Progenitor cell of endocrine pancreas (in vitro differentiated cells): ENCODE measurements at regions not wholly inside any gene's neighbourhood (a gene's known extent, or its start where the extent isn't known, plus 50 kb on each side); places are given as distances from the start of the nearest gene placed in this dataset.

Experiments used
- DNase-seq: peaks from one replicate; pipeline ENCODE4 v3.0.0; 2021; ENCODE audit warnings: low spot score; ENCODE audit not compliant: unreplicated experiment
- H3K27ac Mint-ChIP-seq: 2 replicates; pipeline ENCODE4 v1.8.0; 2021; ENCODE audit warnings: mild to moderate bottlenecking, moderate library complexity, mixed read lengths
- H3K27me3 Mint-ChIP-seq: 2 replicates; pipeline ENCODE4 v1.8.0; 2021; ENCODE audit warnings: mixed read lengths
- H3K36me3 Mint-ChIP-seq: 2 replicates; pipeline ENCODE4 v1.8.0; 2022; ENCODE audit warnings: mixed read lengths; ENCODE audit not compliant: insufficient read depth
- H3K4me1 Mint-ChIP-seq: 2 replicates; pipeline ENCODE4 v1.8.0; 2021; ENCODE audit warnings: low read depth, mixed read lengths
- H3K4me3 Mint-ChIP-seq: 2 replicates; pipeline ENCODE4 v1.8.0; 2021; ENCODE audit warnings: low read depth, mild to moderate bottlenecking, moderate library complexity, mixed read lengths
- H3K9me3 Mint-ChIP-seq: 2 replicates; pipeline ENCODE4 v1.8.0; 2021; ENCODE audit warnings: low read depth, mixed read lengths
- CTCF ChIP-seq: fragments of 200-600 bp; sonication (generic); IDR thresholded peaks from one replicate; pipeline ENCODE4 v1.5.0; 2021; ENCODE audit warnings: antibody characterized with exemption, mild to moderate bottlenecking; ENCODE audit not compliant: unreplicated experiment

- H3K27ac Mint-ChIP-seq = no peak overlapping the region
- no peak overlapping the region for H3K4me3 Mint-ChIP-seq
- H3K9me3 Mint-ChIP-seq = no peaks in the 10 kb centered on the region
- H3K27me3 Mint-ChIP-seq = peaks cover 34% of the 10 kb centered on the region
- DNase-seq = no peak
- TF ChIP-seq CTCF = no peak
- H3K4me1 Mint-ChIP-seq = no peaks in the 10 kb centered on the region
- no peaks in the 10 kb centered on the region for H3K36me3 Mint-ChIP-seq
Observed at GRCh38 chr6:159359581-159360297, 190.5 kb downstream of the FNDC1 start.

- Mint-ChIP-seq H3K27ac (no peak overlapping the region), H3K9me3 (no peaks in the 10 kb centered on the region), H3K4me3 (no peak overlapping the region), H3K27me3 (peaks cover 36% of the 10 kb centered on the region), H3K4me1 (no peaks in the 10 kb centered on the region), H3K36me3 (no peaks in the 10 kb centered on the region)
- no peak for TF ChIP-seq CTCF
- no peak for DNase-seq
Observed at GRCh38 chr6:159358562-159358961, 189.4 kb downstream of the FNDC1 start.

GRCh38 chr6:159357211-159357915 lies 188.2 kb downstream of the FNDC1 start:
- H3K4me1 Mint-ChIP-seq = no peaks in the 10 kb centered on the region
- no peak for DNase-seq
- H3K9me3 Mint-ChIP-seq = no peaks in the 10 kb centered on the region
- peaks cover 36% of the 10 kb centered on the region for H3K27me3 Mint-ChIP-seq
- no peak overlapping the region for H3K27ac Mint-ChIP-seq
- H3K4me3 Mint-ChIP-seq = no peak overlapping the region
- TF ChIP-seq CTCF = no peak
- no peaks in the 10 kb centered on the region for H3K36me3 Mint-ChIP-seq

- no peak for DNase-seq
- Mint-ChIP-seq H3K4me3 (no peak overlapping the region), H3K27ac (no peak overlapping the region), H3K27me3 (peaks cover 42% of the 10 kb centered on the region), H3K9me3 (no peaks in the 10 kb centered on the region), H3K4me1 (peaks cover 5% of the 10 kb centered on the region), H3K36me3 (no peaks in the 10 kb centered on the region)
- no peak for TF ChIP-seq CTCF
Observed at GRCh38 chr6:159353193-159353592, 184.0 kb downstream of the FNDC1 start.

- DNase-seq = no peak
- Mint-ChIP-seq H3K4me3 (no peak overlapping the region), H3K36me3 (no peaks in the 10 kb centered on the region), H3K4me1 (peaks cover 5% of the 10 kb centered on the region), H3K27ac (no peak overlapping the region), H3K9me3 (no peaks in the 10 kb centered on the region), H3K27me3 (peaks cover 42% of the 10 kb centered on the region)
- no peak for TF ChIP-seq CTCF
Observed at GRCh38 chr6:159351707-159352106, 182.5 kb downstream of the FNDC1 start.
